ENCODE measurements at regions not wholly inside any gene's neighbourhood (a gene's known extent, or its start where the extent isn't known, plus 50 kb on each side); places are given as distances from the start of the nearest gene placed in this dataset.

DNA sequence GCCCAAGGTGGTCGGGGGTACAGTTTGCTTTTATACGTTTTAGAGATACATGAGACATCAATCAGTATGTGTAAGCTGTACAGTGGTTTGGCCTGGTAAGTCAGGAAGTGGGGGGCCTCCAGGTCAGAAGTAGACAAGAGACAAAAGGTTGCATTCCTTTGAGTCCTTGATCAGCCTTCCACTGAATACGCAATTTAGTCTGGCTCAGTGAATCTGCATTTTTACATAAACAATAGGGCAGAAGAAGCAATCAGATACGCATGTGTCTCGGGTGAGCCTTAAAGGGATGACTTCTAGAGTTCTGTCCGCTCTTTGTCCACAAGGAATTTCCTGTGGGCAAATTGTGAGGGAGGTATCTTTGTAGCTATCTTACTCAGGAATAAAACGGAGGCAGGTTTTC lies 87.2 kb downstream of the SOWAHC start:
- H3K4me1 ChIP-seq, result peaks cover 0 to 38% (median 13%) of the 10 kb centered on the region in 6 donors
- TF ChIP-seq POLR2AphosphoS5 (IDR thresholded peaks at IDR 0.05), result no peak
- no peak for TF ChIP-seq POLR2A (IDR thresholded peaks at IDR 0.05)
- TF ChIP-seq, protein P1, sequence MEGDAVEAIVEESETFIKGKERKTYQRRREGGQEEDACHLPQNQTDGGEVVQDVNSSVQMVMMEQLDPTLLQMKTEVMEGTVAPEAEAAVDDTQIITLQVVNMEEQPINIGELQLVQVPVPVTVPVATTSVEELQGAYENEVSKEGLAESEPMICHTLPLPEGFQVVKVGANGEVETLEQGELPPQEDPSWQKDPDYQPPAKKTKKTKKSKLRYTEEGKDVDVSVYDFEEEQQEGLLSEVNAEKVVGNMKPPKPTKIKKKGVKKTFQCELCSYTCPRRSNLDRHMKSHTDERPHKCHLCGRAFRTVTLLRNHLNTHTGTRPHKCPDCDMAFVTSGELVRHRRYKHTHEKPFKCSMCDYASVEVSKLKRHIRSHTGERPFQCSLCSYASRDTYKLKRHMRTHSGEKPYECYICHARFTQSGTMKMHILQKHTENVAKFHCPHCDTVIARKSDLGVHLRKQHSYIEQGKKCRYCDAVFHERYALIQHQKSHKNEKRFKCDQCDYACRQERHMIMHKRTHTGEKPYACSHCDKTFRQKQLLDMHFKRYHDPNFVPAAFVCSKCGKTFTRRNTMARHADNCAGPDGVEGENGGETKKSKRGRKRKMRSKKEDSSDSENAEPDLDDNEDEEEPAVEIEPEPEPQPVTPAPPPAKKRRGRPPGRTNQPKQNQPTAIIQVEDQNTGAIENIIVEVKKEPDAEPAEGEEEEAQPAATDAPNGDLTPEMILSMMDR (IDR thresholded peaks at IDR 0.05 in 8 of 11, conservative IDR thresholded peaks at IDR 0.05 in 3 of 11), result no peak
- H3K27me3 ChIP-seq (replicated peaks in 1 of 7), result no peaks in the 10 kb centered on the region
- no peaks in the 10 kb centered on the region for H3K36me3 ChIP-seq
- H3K4me3 ChIP-seq, result no peak overlapping the region
- H3K9me3 ChIP-seq, result no peaks in the 10 kb centered on the region
- 67 to 81% (median 74%) methylated on average over 7 of the region's 7 CpGs for WGBS, 5 donors
- H3K27ac ChIP-seq, result peak overlapping the region in 1 of 8 donors; percentile 64
- no peak for DNase-seq
- intact Hi-C loops (cut with DNase I; ENCODE audit: low total_unique reads), result no loop called here

DNA sequence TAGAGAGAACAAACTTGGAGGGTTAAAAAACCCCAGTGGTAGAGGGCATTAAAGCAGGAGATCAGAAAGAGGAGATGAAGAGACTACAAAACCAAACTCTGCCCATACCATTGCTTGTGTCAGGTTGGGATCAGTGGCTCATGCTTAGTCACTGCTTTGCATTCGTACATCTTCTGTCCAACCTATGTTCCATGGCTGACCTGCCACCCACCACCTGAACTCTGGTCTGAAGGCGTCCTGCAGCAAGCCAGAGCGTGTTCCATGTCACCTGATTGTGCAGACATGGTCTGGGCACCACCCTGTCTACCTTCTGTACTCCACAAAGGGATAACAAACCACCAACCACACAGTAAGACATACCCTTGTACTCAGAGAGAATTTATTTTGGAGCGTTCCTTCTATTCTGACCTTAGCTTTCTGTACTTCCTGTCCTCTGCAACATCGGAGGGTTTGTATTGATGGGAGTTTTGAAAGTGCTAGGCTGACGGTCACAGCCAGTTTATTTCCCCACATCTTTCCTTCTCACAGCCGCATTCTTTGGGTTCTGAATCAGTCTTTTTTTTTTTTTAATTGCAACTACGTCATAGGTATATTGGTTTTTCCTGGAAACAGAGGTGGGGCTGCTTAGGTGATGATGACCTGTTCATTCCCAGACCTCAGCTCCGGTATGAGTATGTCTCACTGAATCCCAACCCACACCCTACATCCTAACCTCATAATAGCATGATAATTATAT lies 88.3 kb downstream of the SOWAHC start:
- H3K27ac ChIP-seq, result peak overlapping the region in 1 of 8 donors; percentile 3
- intact Hi-C loops (cut with DNase I; ENCODE audit: low total_unique reads), result no loop called here
- no peaks in the 10 kb centered on the region for H3K9me3 ChIP-seq
- H3K4me1 ChIP-seq, result peaks cover 0 to 38% (median 13%) of the 10 kb centered on the region in 6 donors
- 62 to 73% (median 65%) methylated on average over 9 of the region's 9 CpGs for WGBS, 5 donors
- no peak for DNase-seq
- no peaks in the 10 kb centered on the region for H3K36me3 ChIP-seq
- TF ChIP-seq, protein P1 (IDR thresholded peaks at IDR 0.05 in 8 of 11, conservative IDR thresholded peaks at IDR 0.05 in 3 of 11), result no peak
- TF ChIP-seq POLR2AphosphoS5 (IDR thresholded peaks at IDR 0.05) (no peak), POLR2A (IDR thresholded peaks at IDR 0.05) (no peak)
- H3K4me3 ChIP-seq, result no peak overlapping the region
- H3K27me3 ChIP-seq (replicated peaks in 1 of 7), result no peaks in the 10 kb centered on the region

DNA sequence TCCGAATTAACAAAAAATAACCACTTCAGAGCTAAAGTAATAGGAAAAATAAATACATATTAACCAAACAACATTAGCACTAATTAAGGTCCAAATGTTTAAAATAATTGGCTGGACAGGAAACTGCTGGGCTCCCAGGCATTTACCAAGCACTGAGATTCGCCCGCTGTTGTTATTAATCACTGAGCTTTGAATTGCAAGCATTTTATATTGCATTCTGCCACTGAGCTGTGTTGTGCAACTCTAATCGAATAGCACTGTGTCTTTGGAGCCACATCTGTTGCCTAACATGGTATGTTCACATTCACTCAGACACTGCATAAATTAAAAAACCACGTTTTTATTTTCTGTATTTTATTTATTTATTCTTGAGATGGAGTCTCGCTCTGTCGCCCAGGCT lies 88.9 kb downstream of the SOWAHC start:
- 76 to 86% (median 78%) methylated on average over 7 of the region's 7 CpGs for WGBS, 5 donors
- H3K27me3 ChIP-seq (replicated peaks in 1 of 7), result no peaks in the 10 kb centered on the region
- H3K9me3 ChIP-seq, result no peaks in the 10 kb centered on the region
- intact Hi-C loops (cut with DNase I; ENCODE audit: low total_unique reads), result no loop called here
- DNase-seq, result no peak
- H3K4me3 ChIP-seq, result no peak overlapping the region
- peaks cover 0 to 38% (median 13%) of the 10 kb centered on the region in 6 donors for H3K4me1 ChIP-seq
- H3K36me3 ChIP-seq, result no peaks in the 10 kb centered on the region
- H3K27ac ChIP-seq, result no peak overlapping the region
- TF ChIP-seq POLR2AphosphoS5 (IDR thresholded peaks at IDR 0.05), result no peak

DNA sequence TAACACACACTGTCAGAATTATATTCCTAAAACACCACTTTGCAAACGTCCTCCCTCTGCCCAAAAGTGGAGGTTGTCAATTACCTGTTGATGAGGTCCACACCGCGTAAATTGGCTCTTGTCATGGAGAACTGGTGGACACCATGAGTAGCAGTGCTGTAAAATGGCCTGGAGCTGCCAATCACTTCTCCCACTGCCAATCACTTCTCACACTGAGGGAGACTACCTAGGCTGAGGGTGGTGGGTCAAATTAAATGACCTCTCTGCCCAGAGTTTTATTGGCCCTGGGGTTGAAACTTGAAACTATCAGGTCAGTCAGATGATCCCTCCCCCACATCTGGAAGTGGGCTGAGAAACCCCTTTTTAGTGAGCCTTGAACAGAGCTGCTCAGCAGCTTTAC lies 89.6 kb downstream of the SOWAHC start:
- no peaks in the 10 kb centered on the region for H3K27me3 ChIP-seq (replicated peaks in 1 of 7)
- no peak for DNase-seq
- H3K4me1 ChIP-seq, result peaks cover 0 to 38% (median 13%) of the 10 kb centered on the region in 6 donors
- WGBS, 5 donors, result 76 to 94% (median 87%) methylated on average over 3 of the region's 3 CpGs
- no peaks in the 10 kb centered on the region for H3K9me3 ChIP-seq
- no peak overlapping the region for H3K27ac ChIP-seq
- no peak overlapping the region for H3K4me3 ChIP-seq
- H3K36me3 ChIP-seq, result no peaks in the 10 kb centered on the region
- intact Hi-C loops (cut with DNase I; ENCODE audit: low total_unique reads), result no loop called here
- TF ChIP-seq POLR2AphosphoS5 (IDR thresholded peaks at IDR 0.05) (no peak), POLR2A (IDR thresholded peaks at IDR 0.05) (no peak)
- TF ChIP-seq, protein P1 (IDR thresholded peaks at IDR 0.05 in 8 of 11, conservative IDR thresholded peaks at IDR 0.05 in 3 of 11), result no peak
